ENCODE measurements at regions not wholly inside any gene's neighbourhood (a gene's known extent, or its start where the extent isn't known, plus 50 kb on each side); places are given as distances from the start of the nearest gene placed in this dataset.

- no peak overlapping the region for H3K27ac ChIP-seq (ENCODE audit: low read depth, low read length)
- no peaks in the 10 kb centered on the region for H3K9me3 ChIP-seq (ENCODE audit: low read depth, low read length)
- no peaks in the 10 kb centered on the region for H4K20me1 ChIP-seq (ENCODE audit: insufficient read depth, low read length)
- DNase-seq (ENCODE audit: insufficient read length, low spot score, missing footprints): peak; percentile 38
- H3K4me1 ChIP-seq (ENCODE audit: insufficient read depth, low read length): no peaks in the 10 kb centered on the region
- H3K27me3 ChIP-seq (ENCODE audit: insufficient read depth, low read length): no peaks in the 10 kb centered on the region
- TF ChIP-seq, protein P1, sequence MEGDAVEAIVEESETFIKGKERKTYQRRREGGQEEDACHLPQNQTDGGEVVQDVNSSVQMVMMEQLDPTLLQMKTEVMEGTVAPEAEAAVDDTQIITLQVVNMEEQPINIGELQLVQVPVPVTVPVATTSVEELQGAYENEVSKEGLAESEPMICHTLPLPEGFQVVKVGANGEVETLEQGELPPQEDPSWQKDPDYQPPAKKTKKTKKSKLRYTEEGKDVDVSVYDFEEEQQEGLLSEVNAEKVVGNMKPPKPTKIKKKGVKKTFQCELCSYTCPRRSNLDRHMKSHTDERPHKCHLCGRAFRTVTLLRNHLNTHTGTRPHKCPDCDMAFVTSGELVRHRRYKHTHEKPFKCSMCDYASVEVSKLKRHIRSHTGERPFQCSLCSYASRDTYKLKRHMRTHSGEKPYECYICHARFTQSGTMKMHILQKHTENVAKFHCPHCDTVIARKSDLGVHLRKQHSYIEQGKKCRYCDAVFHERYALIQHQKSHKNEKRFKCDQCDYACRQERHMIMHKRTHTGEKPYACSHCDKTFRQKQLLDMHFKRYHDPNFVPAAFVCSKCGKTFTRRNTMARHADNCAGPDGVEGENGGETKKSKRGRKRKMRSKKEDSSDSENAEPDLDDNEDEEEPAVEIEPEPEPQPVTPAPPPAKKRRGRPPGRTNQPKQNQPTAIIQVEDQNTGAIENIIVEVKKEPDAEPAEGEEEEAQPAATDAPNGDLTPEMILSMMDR (IDR thresholded peaks at IDR 0.05; ENCODE audit: extremely low read depth, low read depth, low read length): no peak
- no peak overlapping the region for H2AFZ ChIP-seq (ENCODE audit: low read length)
- H3K36me3 ChIP-seq (ENCODE audit: insufficient read depth, low read length): no peaks in the 10 kb centered on the region
- H3K79me2 ChIP-seq (ENCODE audit: insufficient read depth, low read length): no peaks in the 10 kb centered on the region
- H3K4me2 ChIP-seq (ENCODE audit: insufficient read depth, low read length): no peak overlapping the region
- no peak overlapping the region for H3K4me3 ChIP-seq (ENCODE audit: insufficient read depth, low read length)
Observed at GRCh38 chr7:145030754-145031153, 194.9 kb upstream of the TPK1 start.

DNA sequence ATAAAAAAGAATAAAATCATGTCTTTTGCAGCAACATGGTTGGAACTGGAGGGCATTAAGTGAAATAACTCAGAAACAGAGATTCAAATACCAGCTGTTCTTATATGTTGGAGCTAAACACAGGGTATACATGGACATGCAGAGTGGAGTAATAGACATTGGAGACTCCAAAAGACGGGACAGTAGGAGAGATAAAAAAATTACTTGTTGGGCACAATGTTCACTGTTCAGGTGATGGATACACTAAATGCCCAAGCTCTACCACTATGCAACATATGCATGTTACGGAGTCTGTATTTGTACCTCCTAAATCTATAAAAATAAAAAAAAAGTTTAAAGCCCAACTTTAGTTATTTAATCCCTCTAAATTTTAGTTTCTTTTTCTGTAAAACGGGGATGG is 184.6 kb upstream of the TPK1 start:
- Histone ChIP-seq H3K4me1 (ENCODE audit: insufficient read depth, low read length) (no peaks in the 10 kb centered on the region), H2AFZ (ENCODE audit: low read length) (no peak overlapping the region), H3K4me3 (ENCODE audit: insufficient read depth, low read length) (no peak overlapping the region), H4K20me1 (ENCODE audit: insufficient read depth, low read length) (no peaks in the 10 kb centered on the region), H3K79me2 (ENCODE audit: insufficient read depth, low read length) (no peaks in the 10 kb centered on the region), H3K9me3 (ENCODE audit: low read depth, low read length) (no peaks in the 10 kb centered on the region), H3K36me3 (ENCODE audit: insufficient read depth, low read length) (no peaks in the 10 kb centered on the region), H3K4me2 (ENCODE audit: insufficient read depth, low read length) (no peak overlapping the region), H3K27me3 (ENCODE audit: insufficient read depth, low read length) (no peaks in the 10 kb centered on the region), H3K27ac (ENCODE audit: low read depth, low read length) (no peak overlapping the region)
- TF ChIP-seq, protein P1 (IDR thresholded peaks at IDR 0.05; ENCODE audit: extremely low read depth, low read depth, low read length): no peak
- no peak for DNase-seq (ENCODE audit: insufficient read length, low spot score, missing footprints)

GRCh38 chr7:145016068-145016467 is 180.2 kb upstream of the TPK1 start:
- no peaks in the 10 kb centered on the region for H3K27me3 ChIP-seq (ENCODE audit: insufficient read depth, low read length)
- H3K36me3 ChIP-seq (ENCODE audit: insufficient read depth, low read length): no peaks in the 10 kb centered on the region
- no peaks in the 10 kb centered on the region for H3K79me2 ChIP-seq (ENCODE audit: insufficient read depth, low read length)
- H3K4me3 ChIP-seq (ENCODE audit: insufficient read depth, low read length): no peak overlapping the region
- no peak for DNase-seq (ENCODE audit: insufficient read length, low spot score, missing footprints)
- TF ChIP-seq, protein P1 (IDR thresholded peaks at IDR 0.05; ENCODE audit: extremely low read depth, low read depth, low read length): no peak
- H3K27ac ChIP-seq (ENCODE audit: low read depth, low read length): no peak overlapping the region
- no peaks in the 10 kb centered on the region for H3K9me3 ChIP-seq (ENCODE audit: low read depth, low read length)
- H3K4me1 ChIP-seq (ENCODE audit: insufficient read depth, low read length): no peaks in the 10 kb centered on the region
- H2AFZ ChIP-seq (ENCODE audit: low read length): no peak overlapping the region
- H4K20me1 ChIP-seq (ENCODE audit: insufficient read depth, low read length): no peaks in the 10 kb centered on the region
- H3K4me2 ChIP-seq (ENCODE audit: insufficient read depth, low read length): no peak overlapping the region

- Histone ChIP-seq H4K20me1 (ENCODE audit: insufficient read depth, low read length) (no peaks in the 10 kb centered on the region), H3K9me3 (ENCODE audit: low read depth, low read length) (peaks cover 7% of the 10 kb centered on the region), H3K4me1 (ENCODE audit: insufficient read depth, low read length) (no peaks in the 10 kb centered on the region), H3K4me3 (ENCODE audit: insufficient read depth, low read length) (no peak overlapping the region), H3K36me3 (ENCODE audit: insufficient read depth, low read length) (no peaks in the 10 kb centered on the region), H3K4me2 (ENCODE audit: insufficient read depth, low read length) (no peak overlapping the region), H3K27ac (ENCODE audit: low read depth, low read length) (no peak overlapping the region), H2AFZ (ENCODE audit: low read length) (no peak overlapping the region), H3K79me2 (ENCODE audit: insufficient read depth, low read length) (no peaks in the 10 kb centered on the region), H3K27me3 (ENCODE audit: insufficient read depth, low read length) (no peaks in the 10 kb centered on the region)
- no peak for DNase-seq (ENCODE audit: insufficient read length, low spot score, missing footprints)
- TF ChIP-seq, protein P1 (IDR thresholded peaks at IDR 0.05; ENCODE audit: extremely low read depth, low read depth, low read length): no peak
Observed at GRCh38 chr7:145009876-145010275, 174.0 kb upstream of the TPK1 start.

Measured in osteoblast (primary cell).